ENCODE measurements at regions not wholly inside any gene's neighbourhood (a gene's known extent, or its start where the extent isn't known, plus 50 kb on each side); places are given as distances from the start of the nearest gene placed in this dataset.

- no peak for DNase-seq (ENCODE audit: low read depth)
Measured at GRCh38 chr10:130824230-130825014, 487.1 kb downstream of the TCERG1L start.

GRCh38 chr10:130833596-130833995 is 477.9 kb downstream of the TCERG1L start:
- DNase-seq (ENCODE audit: low read depth) = no peak

GRCh38 chr10:130834170-130834569 is 477.4 kb downstream of the TCERG1L start:
- no peak for DNase-seq (ENCODE audit: low read depth)

GRCh38 chr10:130834573-130834972 is 476.9 kb downstream of the TCERG1L start:
- no peak for DNase-seq (ENCODE audit: low read depth)

- DNase-seq (ENCODE audit: low read depth) = no peak
Measured at GRCh38 chr10:130835068-130835467, 476.5 kb downstream of the TCERG1L start.

- no peak for DNase-seq (ENCODE audit: low read depth)
Measured at GRCh38 chr10:130836344-130836743, 475.2 kb downstream of the TCERG1L start.

- DNase-seq (ENCODE audit: low read depth) = no peak
Measured at GRCh38 chr10:130843051-130843653, 468.4 kb downstream of the TCERG1L start.

- no peak for DNase-seq (ENCODE audit: low read depth)
Measured at GRCh38 chr10:130844310-130844709, 467.2 kb downstream of the TCERG1L start.

GRCh38 chr10:130847170-130847569 is 464.4 kb downstream of the TCERG1L start:
- DNase-seq (ENCODE audit: low read depth) = no peak

- DNase-seq (ENCODE audit: low read depth) = no peak
Measured at GRCh38 chr10:130848855-130849254, 462.7 kb downstream of the TCERG1L start.

- DNase-seq (ENCODE audit: low read depth) = no peak
Measured at GRCh38 chr10:130854151-130854550, 457.4 kb downstream of the TCERG1L start.

- no peak for DNase-seq (ENCODE audit: low read depth)
Measured at GRCh38 chr10:130857631-130858295, 453.8 kb downstream of the TCERG1L start.

- DNase-seq (ENCODE audit: low read depth) = no peak
Measured at GRCh38 chr10:130858626-130859025, 452.9 kb downstream of the TCERG1L start.

GRCh38 chr10:130859427-130859826 is 452.1 kb downstream of the TCERG1L start:
- DNase-seq (ENCODE audit: low read depth) = no peak

GRCh38 chr10:130862122-130862521 is 449.4 kb downstream of the TCERG1L start:
- no peak for DNase-seq (ENCODE audit: low read depth)

GRCh38 chr10:130862626-130863025 is 448.9 kb downstream of the TCERG1L start:
- DNase-seq (ENCODE audit: low read depth) = no peak

- no peak for DNase-seq (ENCODE audit: low read depth)
Measured at GRCh38 chr10:130863044-130863443, 448.5 kb downstream of the TCERG1L start.

- DNase-seq (ENCODE audit: low read depth) = no peak
Measured at GRCh38 chr10:130864961-130865818, 446.3 kb downstream of the TCERG1L start.

GRCh38 chr10:130866857-130867256 is 444.7 kb downstream of the TCERG1L start:
- DNase-seq (ENCODE audit: low read depth) = no peak

- no peak for DNase-seq (ENCODE audit: low read depth)
Measured at GRCh38 chr10:130867446-130868194, 443.9 kb downstream of the TCERG1L start.

GRCh38 chr10:130869179-130869841 is 442.2 kb downstream of the TCERG1L start:
- DNase-seq (ENCODE audit: low read depth) = no peak
